DMS53 (cell line): ENCODE measurements at regions not wholly inside any gene's neighbourhood (a gene's known extent, or its start where the extent isn't known, plus 50 kb on each side); places are given as distances from the start of the nearest gene placed in this dataset.

Experiments
- DNase-seq: peaks from one replicate; lab custom pipeline; 2025; lab: John Stamatoyannopoulos, UW

DNA sequence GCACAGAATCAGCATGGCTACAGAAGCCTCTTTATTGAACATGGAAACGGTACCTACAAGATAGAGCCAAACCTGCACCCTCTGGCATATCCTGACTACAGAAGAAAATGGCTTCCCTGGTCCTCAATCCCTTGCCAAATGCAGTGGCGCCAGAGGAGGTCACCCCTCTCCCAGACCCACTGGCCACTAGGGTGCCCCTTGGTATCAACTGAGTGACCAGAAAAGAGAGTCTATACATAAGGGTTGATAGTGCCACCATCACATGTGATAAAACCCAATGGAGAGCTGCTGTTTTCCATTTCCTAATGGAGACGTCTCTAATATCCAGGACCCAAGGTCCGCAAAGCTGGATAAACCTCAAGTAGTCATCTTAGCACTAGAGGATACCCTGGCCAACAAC lies 52.7 kb upstream of the ALK start:
- DNase-seq: no peak

DNA sequence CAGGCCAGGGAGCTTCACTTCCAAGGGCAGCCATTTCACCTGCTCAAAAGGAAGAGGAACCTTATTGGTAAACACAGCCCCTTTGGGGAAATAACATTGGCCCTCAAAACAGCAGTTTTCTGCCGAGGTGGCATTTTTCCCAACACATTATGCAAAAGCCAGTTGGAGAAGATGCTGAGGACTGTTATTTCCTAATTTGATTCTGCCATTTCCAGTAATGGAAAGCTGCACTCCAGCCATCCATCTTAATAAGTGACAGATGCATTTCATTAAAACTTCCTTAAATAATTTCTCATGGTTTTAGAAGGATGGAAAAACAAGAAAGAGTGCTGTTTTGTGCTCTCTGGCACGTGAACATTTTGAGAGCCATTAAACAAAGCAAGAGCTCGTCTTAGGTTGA lies 55.9 kb upstream of the ALK start:
- DNase-seq: no peak

DNA sequence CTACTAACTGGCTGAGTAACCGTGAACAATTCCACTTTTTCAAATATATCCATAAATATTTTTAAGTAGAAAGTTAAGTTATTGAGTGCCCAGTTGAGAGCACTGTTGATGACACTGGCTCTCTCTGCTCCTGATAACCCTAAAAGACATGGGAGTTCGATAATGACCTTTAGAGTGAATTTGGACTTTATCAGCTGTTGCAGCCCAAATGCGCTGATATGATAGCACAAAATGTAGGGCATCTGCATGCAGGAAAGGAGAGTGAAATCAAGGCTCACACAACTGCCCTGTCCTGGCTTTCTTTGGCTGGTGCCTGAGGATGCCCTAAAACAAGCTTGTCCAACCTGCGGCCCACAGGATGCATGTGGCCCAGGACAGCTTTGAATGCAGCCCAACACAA lies 60.0 kb upstream of the ALK start:
- no peak for DNase-seq

DNA sequence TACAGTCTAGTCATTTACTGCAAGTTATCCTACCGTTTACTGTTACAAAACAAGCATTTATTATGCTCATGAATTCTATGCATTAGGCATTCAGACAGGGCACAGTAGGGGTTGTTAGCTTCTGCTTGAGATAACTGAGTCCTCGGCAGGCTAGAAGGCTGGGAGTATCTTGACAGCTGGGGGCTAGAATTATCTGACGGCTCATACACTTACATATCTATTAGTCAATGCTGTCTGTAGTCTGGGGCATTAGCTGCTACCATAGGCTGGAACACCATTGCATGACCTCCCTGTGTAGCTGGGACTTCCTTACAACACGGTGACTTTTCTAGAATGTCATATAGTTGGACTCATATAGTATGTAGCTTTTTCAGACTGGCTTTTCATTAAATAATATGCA lies 61.9 kb upstream of the ALK start:
- no peak for DNase-seq

DNA sequence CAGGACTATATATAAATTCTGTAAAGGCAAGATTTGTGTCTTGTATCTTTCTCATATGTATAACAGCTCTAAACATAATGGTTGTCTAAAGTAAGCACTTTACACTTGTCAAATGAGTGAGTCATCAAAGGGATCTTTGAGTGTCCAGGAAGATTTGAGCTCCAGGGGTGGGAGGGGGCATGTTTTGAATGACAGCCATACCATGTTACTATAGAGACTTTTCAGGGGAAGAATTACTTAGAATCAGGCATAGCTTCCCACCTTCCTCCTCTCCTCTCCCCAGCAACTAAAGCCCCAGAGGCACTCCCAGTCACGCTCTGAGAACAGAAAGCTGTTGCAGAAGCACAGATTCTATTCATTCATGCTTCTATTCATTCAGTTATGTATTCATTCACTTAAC lies 65.8 kb upstream of the ALK start:
- DNase-seq: peak; percentile 56

DNA sequence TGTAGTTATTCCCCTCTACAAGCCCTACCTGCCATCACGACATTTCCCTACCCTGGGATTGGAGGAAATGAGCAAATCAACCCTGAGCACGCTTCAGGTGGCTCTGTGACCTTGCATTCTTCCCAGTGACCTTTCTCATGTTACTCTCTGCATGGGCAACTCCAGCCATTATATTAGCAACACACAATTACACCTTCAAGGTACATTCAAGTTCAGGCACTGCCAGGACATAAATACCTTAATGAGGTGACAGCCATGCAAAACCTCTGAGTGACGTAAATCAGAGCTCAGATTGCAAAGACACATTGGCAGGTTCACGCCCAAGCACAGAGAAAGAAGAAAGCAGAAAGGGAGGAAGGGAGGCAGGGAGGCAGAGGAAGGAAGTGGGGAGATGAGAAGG lies 68.7 kb upstream of the ALK start:
- no peak for DNase-seq

DNA sequence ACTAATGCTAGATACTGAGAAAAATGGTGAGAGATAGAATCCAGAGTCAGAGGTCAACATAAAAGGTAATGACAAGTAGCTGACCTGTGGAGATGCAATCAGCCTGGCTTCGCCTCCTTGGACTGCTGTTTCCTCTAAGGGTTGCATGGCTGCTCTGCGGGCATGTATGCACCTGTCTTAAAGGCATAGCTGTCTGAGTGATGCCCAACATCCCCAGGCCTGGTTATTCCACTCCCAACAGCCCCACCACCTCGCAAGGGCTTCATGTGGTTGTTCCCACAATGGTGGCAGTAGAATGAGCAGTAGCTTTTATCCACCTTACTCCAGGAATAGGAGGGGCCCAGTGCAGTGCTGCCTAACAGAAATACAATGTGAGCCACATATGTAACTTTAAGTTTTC lies 69.7 kb upstream of the ALK start:
- DNase-seq: no peak

DNA sequence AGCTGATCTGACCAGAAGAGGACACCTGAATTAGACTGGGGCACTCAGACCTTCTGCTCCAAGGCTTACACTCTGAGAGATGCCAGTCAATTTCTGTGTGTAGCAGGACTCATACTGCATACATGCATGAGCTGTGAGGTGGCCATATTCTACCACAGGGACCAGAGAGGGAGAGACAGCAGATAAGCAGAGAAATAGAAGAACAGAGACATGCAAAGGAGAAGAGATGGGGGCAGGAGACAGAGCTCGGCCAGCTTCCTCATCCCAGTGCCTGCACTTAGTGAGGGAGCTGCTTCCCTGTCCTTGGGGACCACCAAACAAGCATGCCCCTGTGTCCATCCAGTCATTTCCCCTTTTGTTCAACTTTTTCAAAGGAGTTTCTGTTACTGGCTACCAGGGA lies 73.9 kb upstream of the ALK start:
- DNase-seq: no peak

DNA sequence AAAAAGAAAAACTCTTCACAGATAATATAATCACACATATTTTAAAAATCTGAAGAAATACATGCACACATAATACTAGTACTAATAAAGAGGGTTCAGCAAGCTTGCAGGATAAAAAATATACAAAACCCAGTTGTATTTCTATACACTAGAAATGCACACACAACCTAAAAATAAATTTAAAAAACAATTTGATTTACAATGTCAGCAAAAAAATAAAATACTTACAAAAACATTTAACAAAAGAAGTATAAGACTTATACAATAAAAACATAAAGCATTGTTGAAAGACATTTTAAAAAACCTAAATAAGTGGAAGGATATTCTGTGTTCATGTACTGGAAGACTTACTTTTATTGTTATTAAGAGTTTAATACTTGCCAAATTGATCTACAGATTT lies 81.7 kb upstream of the ALK start:
- DNase-seq: no peak

DNA sequence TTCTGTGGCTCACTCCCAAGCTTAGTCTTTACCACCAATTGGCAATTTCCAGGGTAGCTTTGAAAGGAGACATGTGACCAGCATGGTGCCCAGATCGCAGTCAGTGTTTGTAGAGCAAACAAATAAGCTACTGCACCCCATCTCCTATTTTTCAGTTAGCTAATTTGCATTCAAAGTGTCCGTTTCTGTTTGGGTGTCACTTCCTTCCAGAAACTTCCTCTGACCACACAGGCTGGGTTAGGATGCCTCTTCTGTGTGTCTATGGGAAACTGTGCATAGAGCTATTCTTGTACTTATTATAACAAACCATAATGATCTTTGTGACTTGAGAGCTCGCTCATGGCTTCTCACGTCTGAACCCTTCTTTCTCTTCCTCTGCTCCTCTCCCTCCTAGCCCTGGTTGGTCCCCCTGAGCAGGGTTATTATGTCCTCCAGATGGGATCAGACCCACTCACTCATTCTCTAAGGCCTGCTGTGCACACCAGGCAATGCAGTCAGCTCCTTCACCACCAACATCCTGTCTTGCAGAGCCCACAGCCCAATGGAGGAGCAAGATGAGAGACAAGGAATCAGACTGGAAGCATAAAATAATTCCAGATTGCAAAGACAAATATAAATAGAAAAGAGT lies 101.2 kb upstream of the ALK start:
- DNase-seq: no peak

DNA sequence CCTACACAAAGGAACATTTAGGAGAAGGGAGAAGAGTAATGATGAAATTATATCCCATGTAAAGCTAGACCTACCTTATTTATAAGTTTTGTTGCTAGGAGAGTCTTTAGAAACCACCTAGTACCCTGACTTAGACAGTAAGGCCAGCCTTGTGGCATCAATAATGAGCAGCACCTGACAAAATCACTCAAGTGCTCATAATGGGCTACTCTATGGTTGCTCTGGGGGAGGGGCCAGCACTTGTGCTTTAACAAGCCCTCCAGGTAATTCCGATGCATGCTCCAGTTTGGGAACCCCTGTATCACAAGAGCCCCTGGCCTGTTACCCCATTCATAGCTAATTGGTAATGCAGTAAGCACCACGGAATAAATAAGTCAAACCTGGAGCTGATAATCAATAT lies 102.9 kb upstream of the ALK start:
- no peak for DNase-seq

DNA sequence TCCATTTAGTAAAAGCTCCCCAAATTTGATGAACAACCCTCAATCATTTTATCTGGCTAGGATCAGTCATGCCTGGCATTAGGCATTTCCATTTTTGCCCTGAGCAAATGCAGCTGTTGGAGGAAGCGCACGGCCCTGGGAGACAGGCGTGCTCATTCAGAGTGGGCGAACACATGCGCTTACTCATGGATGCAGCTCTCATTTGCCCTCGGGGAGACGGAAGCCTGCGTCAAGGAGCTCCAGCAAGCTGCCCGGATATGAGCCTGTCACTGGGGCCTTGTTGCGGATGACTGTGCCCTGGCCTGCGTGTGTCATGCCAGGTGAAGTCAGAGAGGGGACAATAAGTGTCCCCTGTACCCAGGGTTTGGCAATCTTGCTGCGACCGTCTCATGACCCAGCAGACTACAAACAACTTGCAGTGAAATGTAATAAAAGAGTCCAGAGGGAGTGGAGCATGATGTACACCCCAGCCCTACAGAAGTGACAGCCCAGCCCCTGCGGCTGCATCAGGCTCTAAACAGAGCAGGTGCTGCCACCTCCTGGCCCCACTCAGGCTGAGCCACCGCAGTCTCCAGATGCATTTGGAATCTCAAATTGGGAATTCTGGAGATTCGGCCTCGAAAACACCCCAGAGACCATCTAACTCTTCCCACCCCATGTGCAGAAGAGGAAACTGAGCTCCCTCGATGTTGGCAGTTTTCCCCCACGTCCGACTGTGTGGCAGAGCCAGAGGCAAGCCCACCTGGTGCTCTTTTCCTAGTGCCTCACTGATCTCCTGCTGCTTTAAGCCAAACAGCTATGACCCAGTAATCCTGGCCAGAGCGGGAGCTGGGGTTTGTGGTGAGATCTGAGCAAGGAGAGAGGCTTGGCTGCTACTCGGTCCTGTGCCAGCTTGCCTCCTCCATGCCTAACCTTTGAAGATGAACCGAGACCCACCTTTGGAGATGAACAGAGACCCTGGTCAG lies 105.0 kb upstream of the ALK start:
- DNase-seq: peak; percentile 71

DNA sequence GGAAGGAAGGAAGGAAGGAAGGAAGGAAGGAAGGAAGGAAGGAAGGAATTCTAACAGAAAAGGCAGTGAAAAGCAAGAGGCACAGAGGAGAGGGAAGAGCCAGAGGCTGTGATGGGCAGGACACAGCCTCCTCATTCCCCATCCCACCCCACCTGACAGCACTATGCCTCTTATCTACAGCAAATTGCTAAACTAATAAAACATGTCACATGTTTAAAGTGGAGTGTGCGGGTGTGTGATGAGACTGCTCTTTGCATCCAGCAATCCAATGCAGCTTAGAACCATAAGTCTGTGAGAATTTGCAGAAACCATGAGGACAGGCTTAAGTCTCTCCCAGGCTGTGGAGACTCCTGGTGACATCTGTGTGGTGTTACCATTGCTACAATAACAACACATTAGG lies 108.4 kb upstream of the ALK start:
- peak; percentile 15 for DNase-seq

DNA sequence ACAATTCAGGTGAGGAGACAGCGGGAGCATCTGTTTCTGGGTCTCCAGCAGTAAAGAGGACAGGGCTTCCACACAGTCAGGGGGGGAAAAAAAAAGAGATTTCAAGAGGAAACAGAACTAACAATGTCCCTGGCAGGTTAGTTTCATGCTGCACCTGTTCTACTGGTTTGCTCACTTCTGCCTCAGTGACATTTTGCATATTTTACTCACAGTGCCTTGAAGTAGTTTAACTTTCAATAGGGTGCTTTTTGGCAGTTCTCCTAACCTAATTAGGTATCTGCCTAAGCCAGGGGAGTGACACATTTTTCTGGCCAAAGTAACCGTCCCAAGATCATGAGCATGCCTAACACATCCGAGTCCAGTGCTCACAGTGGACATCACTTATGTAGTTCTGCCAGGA lies 109.0 kb upstream of the ALK start:
- DNase-seq: peak; percentile 52

DNA sequence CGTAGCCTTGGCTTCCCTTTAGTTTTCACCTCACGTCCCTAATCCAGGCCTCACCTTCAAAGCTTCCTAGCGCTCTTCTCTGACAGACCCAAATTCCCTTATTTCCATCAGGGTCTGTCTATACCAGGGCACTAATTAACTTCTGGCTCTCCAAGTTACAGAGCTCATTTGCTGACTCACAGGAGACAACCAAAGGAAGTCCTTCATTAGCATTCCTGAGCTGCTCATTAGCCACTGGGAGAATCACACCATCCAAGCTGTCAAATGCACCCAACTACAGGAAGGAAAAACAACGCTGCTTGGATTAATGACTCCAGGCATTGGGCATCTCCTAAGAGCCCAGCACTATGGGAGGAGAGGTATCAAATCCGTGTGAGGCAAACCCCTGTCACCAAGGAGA lies 109.8 kb upstream of the ALK start:
- DNase-seq: no peak

DNA sequence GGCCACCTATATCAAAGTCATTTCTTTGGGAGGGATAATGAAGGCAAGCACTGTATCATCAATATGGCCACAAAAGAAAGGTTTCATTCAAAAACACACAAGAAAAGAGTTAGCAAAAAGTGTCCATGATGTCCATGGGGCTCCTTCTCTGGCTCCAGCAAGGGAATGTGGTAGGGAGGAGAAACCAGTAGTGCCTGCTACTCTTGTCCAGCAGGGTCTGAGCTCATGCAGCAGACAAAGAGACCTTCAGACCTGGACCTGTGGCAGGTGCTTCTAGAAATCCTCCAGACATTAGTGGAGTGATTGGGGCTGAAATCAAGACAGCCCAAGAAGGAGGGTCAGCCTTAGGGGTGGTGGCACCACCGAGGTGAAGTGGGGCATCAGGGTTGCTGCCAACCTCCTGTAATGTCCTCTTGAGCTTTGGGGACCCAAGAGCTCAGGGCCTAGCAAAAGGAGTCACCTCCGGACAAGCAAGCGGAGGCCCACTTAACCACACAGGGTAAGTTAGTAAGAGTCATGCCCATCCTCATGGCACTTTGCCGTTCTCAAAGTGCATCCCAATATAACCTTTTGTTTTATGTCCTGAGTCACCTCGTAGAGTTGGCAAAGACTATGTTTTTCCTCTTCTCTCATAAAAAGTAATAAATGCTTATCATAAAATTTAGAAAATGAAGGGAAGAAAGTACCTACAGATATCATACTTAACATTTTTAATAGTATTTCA lies 112.6 kb upstream of the YPEL5 start:
- no peak for DNase-seq

DNA sequence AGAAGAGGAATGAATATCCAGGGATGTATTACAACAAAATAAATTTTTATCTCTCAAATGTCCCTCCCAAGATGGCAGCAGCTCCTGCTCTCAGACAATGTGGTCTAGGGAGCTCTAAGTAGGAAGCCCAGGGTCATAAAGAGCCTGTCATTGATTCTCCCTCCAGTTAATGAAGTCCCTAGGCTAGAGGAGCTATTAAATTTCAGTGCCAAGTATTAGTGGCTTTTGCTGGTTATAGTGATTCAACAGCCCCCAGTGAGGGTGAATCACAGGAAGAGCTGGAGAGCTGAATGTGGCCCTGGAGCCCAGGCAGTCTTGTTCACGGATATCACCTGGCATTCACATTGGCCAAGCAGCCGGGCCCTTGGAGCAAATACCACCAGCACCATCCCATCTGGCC lies 109.8 kb upstream of the YPEL5 start:
- DNase-seq: no peak

DNA sequence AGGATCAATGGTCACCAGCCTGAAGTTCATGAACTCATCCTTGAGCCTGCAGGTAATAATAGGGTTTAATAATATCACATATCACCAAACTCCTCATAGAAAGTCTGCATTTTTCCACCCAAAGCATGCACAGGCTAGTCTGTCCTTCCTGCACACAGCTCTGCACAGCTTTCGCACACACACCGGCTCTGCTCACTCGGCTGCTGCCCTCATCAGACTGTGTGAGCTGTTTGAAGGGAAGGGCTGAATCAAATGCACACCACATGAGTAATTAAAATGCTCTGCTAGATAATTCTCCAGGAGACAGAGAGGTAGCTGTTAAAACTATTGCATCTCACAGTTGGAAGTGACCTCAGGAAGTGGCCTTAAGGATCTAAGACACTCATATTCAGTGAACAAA lies 108.4 kb upstream of the YPEL5 start:
- no peak for DNase-seq

DNA sequence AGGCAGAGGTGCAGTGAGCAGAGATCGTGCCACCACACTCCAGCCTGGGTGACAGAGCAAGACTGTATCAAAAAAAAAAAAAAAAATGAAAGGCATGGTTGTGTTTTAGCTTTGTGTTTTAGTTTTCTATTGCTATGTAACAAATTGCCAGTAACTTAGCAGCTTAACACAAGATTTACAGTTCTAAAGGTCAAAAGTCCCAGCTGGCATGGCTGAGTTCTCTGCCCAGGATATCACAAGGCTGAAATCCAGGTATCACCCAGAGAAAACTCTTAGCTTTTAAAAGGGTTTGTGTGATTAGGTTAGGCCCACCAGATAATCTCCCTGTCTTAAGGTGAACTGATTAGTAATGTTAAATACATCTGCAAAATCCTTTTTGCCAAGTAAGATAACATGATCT lies 107.7 kb upstream of the YPEL5 start:
- DNase-seq: no peak

DNA sequence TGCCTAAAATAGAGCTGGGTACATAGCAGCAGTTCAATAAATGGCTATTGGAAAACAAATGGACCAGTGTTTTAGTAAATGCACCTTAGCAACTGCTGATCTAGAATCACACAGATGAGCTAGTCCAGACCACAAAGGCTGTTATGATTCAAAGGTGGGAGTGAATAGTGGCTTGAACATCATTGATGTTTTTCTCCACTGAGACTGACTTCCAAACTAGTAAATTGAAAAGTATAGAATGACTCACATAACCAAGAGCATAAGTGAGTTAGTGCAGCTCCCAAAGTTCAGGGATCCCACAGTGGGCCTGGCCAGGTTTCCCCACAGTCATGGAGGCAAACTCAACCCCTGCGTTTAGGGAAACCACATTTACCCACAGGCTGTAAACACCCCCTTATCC lies 106.7 kb upstream of the YPEL5 start:
- DNase-seq: no peak

DNA sequence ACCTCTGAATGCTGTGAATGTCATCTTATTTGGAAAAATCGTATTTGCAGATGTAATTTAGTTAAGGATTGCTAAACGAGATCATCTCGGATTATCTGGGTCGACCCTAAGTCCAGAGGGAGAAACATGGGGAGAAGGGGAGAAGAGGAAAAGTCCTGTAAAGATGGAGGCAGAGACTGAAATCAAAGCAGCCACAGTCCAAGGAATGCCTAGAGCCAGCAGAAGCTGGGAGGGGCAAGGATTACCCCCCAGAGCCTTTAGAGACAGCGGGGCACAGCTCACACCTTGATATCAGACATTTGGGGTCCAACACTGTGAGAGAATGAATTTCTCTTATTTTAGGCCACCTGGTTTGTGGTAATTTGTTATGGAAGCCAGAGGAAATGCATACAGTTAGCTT lies 104.9 kb upstream of the YPEL5 start:
- no peak for DNase-seq

DNA sequence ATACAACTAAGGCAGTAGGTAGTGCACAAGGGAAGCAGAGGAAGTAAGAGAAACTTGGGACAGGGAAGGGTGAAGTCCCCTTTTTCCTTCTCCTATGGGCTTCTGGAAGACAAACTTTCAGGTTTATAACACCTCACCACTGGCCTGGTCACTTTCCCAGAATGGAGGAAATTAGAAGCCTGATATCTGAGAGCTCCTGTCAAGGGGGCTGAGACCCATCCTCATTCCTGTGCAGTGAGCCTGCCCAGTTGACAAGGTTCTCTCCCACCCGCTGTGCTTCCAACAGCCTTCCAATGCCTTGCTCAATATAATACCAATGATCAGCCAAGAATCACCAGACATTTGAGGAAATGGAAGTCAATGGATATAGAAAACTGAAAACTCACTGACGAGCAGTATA lies 100.4 kb upstream of the YPEL5 start:
- DNase-seq: no peak

DNA sequence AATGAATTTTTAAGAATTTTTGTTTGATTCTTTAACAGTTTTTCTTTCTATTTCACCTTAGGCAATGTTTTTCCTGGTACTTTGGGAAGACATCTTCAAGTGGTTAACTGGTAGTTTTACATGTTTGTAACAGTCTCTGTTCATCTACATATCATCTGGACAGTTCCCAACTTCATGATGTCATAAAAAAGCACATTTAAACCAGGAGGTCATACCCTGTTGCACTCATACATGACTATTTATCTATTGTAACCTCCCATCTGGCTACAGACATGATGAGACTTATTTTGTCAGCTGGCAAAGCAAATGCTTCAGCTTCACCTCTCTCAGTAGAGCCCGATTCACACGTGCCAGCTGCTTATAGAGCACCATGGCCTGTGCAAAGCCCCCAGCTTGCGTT lies 99.8 kb upstream of the YPEL5 start:
- DNase-seq: no peak
